ENCODE measurements at regions not wholly inside any gene's neighbourhood (a gene's known extent, or its start where the extent isn't known, plus 50 kb on each side); places are given as distances from the start of the nearest gene placed in this dataset.

DNA sequence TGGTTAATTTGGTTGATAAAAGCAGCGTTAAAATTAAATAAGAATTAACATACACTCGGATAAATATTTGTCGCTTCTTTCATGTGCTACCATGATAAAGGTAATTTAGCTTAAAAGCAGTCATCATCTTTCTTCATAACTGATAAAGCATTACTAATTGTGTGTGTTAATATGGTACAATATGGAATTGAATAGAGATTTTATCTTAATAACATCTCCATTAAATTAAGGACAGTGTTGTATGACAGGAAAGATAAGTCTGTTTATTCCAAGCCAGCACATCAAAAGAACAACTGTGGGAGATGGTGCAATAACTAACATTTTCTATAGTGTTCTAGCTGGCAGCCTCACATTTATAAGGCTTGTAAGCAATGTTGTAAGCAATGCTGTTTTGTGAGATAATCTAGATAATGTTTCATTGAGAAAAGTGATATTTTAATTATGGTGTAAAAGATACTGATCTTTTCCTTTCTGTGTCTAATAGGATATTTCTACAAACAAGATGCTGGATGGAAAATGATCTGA, 64.4 kb upstream of the AFF3 start:
- intact Hi-C loops (cut with DNase I): no loop called here
- no peak for DNase-seq
- no peak for ATAC-seq

DNA sequence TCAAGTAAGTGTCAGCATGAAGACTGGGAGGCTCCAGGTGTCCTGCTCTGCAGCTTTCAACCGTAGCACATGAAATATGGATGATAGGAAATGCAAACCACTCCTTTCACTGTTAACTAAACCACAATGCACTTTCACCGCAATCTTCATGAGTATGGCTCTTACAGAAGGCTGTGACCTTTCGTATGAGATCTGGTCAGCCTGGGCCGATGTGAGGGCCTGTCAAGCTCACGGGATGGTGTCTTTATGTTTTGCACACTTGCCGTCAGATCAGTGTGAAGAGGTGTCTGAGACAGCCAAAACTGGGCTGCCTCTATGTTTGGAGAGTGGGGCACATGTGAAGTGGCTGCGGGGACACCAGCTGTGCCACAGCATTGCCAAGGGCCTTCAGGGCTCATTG, 62.8 kb upstream of the AFF3 start:
- DNase-seq: no peak
- Histone ChIP-seq H3K9me3 (no peaks in the 10 kb centered on the region), H3K27me3 (no peaks in the 10 kb centered on the region), H3K27ac (no peak overlapping the region), H3K4me1 (no peaks in the 10 kb centered on the region), H3K36me3 (no peaks in the 10 kb centered on the region), H3K4me3 (no peak overlapping the region)
- intact Hi-C loops (cut with DNase I): no loop called here
- TF ChIP-seq, protein P1, sequence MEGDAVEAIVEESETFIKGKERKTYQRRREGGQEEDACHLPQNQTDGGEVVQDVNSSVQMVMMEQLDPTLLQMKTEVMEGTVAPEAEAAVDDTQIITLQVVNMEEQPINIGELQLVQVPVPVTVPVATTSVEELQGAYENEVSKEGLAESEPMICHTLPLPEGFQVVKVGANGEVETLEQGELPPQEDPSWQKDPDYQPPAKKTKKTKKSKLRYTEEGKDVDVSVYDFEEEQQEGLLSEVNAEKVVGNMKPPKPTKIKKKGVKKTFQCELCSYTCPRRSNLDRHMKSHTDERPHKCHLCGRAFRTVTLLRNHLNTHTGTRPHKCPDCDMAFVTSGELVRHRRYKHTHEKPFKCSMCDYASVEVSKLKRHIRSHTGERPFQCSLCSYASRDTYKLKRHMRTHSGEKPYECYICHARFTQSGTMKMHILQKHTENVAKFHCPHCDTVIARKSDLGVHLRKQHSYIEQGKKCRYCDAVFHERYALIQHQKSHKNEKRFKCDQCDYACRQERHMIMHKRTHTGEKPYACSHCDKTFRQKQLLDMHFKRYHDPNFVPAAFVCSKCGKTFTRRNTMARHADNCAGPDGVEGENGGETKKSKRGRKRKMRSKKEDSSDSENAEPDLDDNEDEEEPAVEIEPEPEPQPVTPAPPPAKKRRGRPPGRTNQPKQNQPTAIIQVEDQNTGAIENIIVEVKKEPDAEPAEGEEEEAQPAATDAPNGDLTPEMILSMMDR (IDR thresholded peaks at IDR 0.05): no peak
- no peak for ATAC-seq

More for the DNA sequence above, 64.4 kb upstream of the AFF3 start:
- Histone ChIP-seq H3K27ac (no peak overlapping the region), H3K27me3 (no peaks in the 10 kb centered on the region), H3K4me1 (no peaks in the 10 kb centered on the region), H3K4me3 (no peak overlapping the region), H3K36me3 (no peaks in the 10 kb centered on the region), H3K9me3 (no peaks in the 10 kb centered on the region)
- TF ChIP-seq, protein P1 (IDR thresholded peaks at IDR 0.05): no peak

DNA sequence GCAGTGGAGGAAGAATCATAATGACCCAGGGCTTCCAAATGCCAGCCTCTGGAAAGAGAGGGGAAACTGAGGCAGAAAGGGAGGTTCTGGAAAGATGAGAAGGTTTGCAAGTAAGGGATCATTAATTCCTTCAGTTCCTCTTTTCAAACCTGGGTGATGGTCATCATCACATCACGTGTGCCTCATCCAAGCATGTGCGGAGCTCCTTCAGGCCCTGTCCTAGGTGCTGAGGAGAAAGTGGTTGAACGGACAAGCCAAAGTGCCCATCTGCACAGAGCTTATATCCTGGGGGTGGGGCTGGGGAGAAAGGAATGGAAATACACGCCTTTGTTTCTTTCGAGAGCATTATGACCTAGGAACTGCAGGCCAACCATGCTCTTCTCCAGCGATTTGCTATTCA, 60.2 kb upstream of the AFF3 start:
- no peak overlapping the region for H3K4me3 ChIP-seq
- H3K36me3 ChIP-seq: no peaks in the 10 kb centered on the region
- DNase-seq (no peak), ATAC-seq (no peak)
- intact Hi-C loops (cut with DNase I): no loop called here
- H3K27me3 ChIP-seq: no peaks in the 10 kb centered on the region
- H3K9me3 ChIP-seq: no peaks in the 10 kb centered on the region
- no peak overlapping the region for H3K27ac ChIP-seq
- TF ChIP-seq, protein P1 (IDR thresholded peaks at IDR 0.05): no peak
- H3K4me1 ChIP-seq: peaks cover 16% of the 10 kb centered on the region

DNA sequence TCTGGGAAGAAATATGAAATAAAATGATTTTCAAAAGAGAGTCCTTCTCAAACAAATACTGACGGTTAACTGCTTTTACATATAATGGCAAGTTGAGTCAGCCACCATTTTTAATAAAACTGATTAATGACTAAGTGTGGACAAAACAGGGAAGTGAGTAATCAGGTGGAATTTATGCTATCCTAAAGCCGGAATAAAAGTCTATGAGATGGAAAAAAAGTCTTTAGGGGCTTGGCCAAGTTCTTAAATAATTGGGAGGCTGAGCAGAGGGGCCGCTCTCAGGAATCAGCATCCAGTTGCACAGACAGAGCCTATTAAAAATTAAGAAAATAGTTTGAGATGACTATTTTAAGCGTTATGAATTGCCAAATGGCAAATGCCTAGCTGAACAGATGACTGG, 58.6 kb upstream of the AFF3 start:
- H3K9me3 ChIP-seq: no peaks in the 10 kb centered on the region
- no peak for ATAC-seq
- intact Hi-C loops (cut with DNase I): no loop called here
- no peak overlapping the region for H3K4me3 ChIP-seq
- H3K27ac ChIP-seq: no peak overlapping the region
- TF ChIP-seq, protein P1 (IDR thresholded peaks at IDR 0.05): no peak
- no peaks in the 10 kb centered on the region for H3K27me3 ChIP-seq
- no peaks in the 10 kb centered on the region for H3K36me3 ChIP-seq
- peaks cover 30% of the 10 kb centered on the region for H3K4me1 ChIP-seq
- DNase-seq: no peak

DNA sequence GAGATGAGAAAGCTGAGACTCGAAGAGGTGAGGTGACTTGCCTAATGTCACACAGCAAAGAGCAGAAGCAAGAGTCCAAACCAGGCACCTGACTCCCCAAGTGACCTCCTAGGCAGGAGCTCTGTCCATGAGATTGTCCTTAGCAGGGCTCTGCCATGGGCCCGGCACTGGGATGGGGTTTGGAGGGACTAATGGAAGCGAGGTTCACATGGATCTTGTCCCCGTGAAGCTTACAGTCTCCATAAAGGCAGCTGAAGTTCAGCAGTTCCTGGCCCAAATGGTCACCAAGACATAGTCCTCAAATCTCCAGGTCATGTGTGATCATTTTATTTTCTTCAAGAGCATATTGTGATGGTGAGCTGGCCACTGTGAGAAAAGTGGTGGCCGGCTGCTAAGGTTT, 57.0 kb upstream of the AFF3 start:
- DNase-seq (no peak), ATAC-seq (no peak)
- intact Hi-C loops (cut with DNase I): no loop called here
- Histone ChIP-seq H3K4me1 (peaks cover 35% of the 10 kb centered on the region), H3K27ac (no peak overlapping the region), H3K9me3 (no peaks in the 10 kb centered on the region), H3K36me3 (no peaks in the 10 kb centered on the region), H3K27me3 (no peaks in the 10 kb centered on the region), H3K4me3 (no peak overlapping the region)
- TF ChIP-seq, protein P1 (IDR thresholded peaks at IDR 0.05): no peak
